Activated CD8-positive, alpha-beta T cell treated with anti-CD3 and anti-CD28 coated beads for 36 hours (primary cell): ENCODE measurements at regions not wholly inside any gene's neighbourhood (a gene's known extent, or its start where the extent isn't known, plus 50 kb on each side); places are given as distances from the start of the nearest gene placed in this dataset.
"Not testable (repeated sequence)": the region's sequence is repeated elsewhere in the genome, so short reads cannot be mapped to it uniquely, and the experiment has no call there.

Experiments used
- ATAC-seq: fragments of 200-7000 bp; cut with Tn5 transposase; one replicate; pipeline ENCODE4 v1.10.0; 2021; ENCODE audit warnings: mild to moderate bottlenecking, moderate library complexity
- CTCF ChIA-PET: fragments of 350-600 bp; sonication (Branson Sonifier 250); formaldehyde crosslinking; loops from one replicate; lab custom pipeline; 2021; ENCODE audit warnings: antibody characterized with exemption; lab: Charles Lee
- POLR2A ChIA-PET: fragments of 350-600 bp; sonication (Branson Sonifier 250); formaldehyde crosslinking; loops from one replicate; lab custom pipeline; 2021; ENCODE audit warnings: antibody characterized with exemption; lab: Charles Lee
- DNase-seq: peaks from one replicate; pipeline ENCODE4 v3.0.0-alpha.2; 2020
- H3K27ac Mint-ChIP-seq: one replicate; pipeline ENCODE4 v1.8.0; 2021; ENCODE audit warnings: mild to moderate bottlenecking, mixed read lengths
- H3K27me3 Mint-ChIP-seq: one replicate; pipeline ENCODE4 v1.8.0; 2021; ENCODE audit warnings: mixed read lengths
- H3K36me3 Mint-ChIP-seq: one replicate; pipeline ENCODE4 v1.8.0; 2021; ENCODE audit warnings: low read depth, mixed read lengths
- H3K4me1 Mint-ChIP-seq: one replicate; pipeline ENCODE4 v1.8.0; 2021; ENCODE audit warnings: low read depth, mixed read lengths
- H3K4me3 Mint-ChIP-seq: one replicate; pipeline ENCODE4 v1.8.0; 2021; ENCODE audit warnings: mild to moderate bottlenecking, moderate library complexity, mixed read lengths
- H3K9me3 Mint-ChIP-seq: one replicate; pipeline ENCODE4 v1.8.0; 2021; ENCODE audit warnings: mixed read lengths
- intact Hi-C: fragments of 100-400 bp; cut with micrococcal nuclease; formaldehyde crosslinking; loops from one replicate; pipeline ENCODE4 v1.10.0; 2022
- TF ChIP-seq, protein P1 (sequence below): fragments of 200-600 bp; IDR thresholded peaks from one replicate; pipeline ENCODE4 v1.8.0; 2022; ENCODE audit warnings: antibody characterized with exemption, mild to moderate bottlenecking

DNA sequence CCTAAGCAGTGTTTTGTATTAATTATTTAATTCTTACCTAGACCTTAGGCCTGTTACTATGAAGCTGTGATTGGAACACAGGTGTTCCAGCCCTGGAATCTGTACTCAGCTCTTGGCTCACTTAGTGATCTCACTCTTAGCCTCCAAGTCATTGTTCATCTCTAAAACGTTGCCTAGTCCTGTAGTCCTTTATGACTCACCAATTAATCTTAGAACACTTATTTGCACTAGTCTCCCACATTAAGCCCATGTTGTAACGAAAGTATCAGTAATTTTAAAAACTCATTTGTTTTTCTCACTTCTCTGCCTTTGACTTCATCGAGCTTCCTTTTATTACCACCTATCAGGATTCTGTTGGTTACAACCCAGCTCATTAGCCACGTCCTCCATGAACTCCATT is 1224.7 kb upstream of the TENM3 start:
- Mint-ChIP-seq H3K4me1 (no peaks in the 10 kb centered on the region), H3K9me3 (peaks cover 10% of the 10 kb centered on the region), H3K27ac (no peak overlapping the region), H3K27me3 (no peaks in the 10 kb centered on the region), H3K4me3 (no peak overlapping the region), H3K36me3 (no peaks in the 10 kb centered on the region)
- DNase-seq: no peak
- intact Hi-C loops: no loop called here
- ChIA-PET CTCF (no interaction called here), POLR2A (no interaction called here)
- TF ChIP-seq, protein P1, sequence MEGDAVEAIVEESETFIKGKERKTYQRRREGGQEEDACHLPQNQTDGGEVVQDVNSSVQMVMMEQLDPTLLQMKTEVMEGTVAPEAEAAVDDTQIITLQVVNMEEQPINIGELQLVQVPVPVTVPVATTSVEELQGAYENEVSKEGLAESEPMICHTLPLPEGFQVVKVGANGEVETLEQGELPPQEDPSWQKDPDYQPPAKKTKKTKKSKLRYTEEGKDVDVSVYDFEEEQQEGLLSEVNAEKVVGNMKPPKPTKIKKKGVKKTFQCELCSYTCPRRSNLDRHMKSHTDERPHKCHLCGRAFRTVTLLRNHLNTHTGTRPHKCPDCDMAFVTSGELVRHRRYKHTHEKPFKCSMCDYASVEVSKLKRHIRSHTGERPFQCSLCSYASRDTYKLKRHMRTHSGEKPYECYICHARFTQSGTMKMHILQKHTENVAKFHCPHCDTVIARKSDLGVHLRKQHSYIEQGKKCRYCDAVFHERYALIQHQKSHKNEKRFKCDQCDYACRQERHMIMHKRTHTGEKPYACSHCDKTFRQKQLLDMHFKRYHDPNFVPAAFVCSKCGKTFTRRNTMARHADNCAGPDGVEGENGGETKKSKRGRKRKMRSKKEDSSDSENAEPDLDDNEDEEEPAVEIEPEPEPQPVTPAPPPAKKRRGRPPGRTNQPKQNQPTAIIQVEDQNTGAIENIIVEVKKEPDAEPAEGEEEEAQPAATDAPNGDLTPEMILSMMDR: no peak
- no peak for ATAC-seq

DNA sequence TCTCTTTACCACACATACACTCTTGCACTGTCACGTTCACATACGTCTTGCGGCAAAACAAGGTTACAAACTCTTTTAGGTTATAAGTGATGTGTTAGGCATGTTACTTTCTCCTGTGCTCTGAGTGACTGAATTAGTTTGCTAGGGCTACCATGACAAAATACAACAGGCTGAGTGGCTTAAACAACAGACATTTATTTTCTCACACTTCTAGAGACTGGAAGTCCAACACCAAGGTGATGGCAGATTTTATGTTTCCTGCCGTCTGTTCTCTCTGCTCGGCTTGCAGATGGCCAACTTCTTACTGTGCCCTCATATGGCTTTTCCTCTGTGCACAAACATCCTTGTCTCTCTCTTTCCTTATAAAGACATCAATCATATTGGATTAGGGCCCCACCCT is 1224.3 kb upstream of the TENM3 start:
- DNase-seq (no peak), ATAC-seq (no peak)
- Mint-ChIP-seq H3K27me3 (no peaks in the 10 kb centered on the region), H3K27ac (no peak overlapping the region), H3K4me1 (no peaks in the 10 kb centered on the region), H3K4me3 (no peak overlapping the region), H3K36me3 (no peaks in the 10 kb centered on the region), H3K9me3 (peaks cover 7% of the 10 kb centered on the region)
- ChIA-PET CTCF (no interaction called here), POLR2A (no interaction called here)
- TF ChIP-seq, protein P1: no peak
- intact Hi-C loops: no loop called here

DNA sequence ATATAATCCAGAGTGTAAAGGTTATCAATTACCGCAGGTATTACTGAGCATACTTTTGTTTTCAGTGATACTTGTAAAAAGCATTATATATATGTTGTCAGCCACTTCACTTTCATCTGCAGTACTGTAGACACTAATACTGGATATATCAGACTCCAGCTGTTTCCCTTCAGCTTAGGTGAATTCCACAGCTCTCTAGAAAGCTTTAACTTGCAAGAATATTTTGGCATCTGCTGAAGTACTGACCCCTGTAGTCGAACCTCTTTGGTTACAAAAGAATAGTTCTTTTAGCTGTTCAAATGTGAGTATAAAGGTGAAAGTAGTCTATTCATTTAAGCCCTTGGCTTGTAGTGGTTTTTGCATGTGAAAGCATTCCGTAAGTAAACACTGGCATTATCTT is 1222.7 kb upstream of the TENM3 start:
- TF ChIP-seq, protein P1: no peak
- H3K9me3 Mint-ChIP-seq: peaks cover 7% of the 10 kb centered on the region
- DNase-seq (no peak), ATAC-seq (no peak)
- no peaks in the 10 kb centered on the region for H3K4me1 Mint-ChIP-seq
- POLR2A ChIA-PET: no interaction called here
- CTCF ChIA-PET: no interaction called here
- H3K4me3 Mint-ChIP-seq: no peak overlapping the region
- intact Hi-C loops: no loop called here
- no peaks in the 10 kb centered on the region for H3K36me3 Mint-ChIP-seq
- no peaks in the 10 kb centered on the region for H3K27me3 Mint-ChIP-seq
- H3K27ac Mint-ChIP-seq: no peak overlapping the region

DNA sequence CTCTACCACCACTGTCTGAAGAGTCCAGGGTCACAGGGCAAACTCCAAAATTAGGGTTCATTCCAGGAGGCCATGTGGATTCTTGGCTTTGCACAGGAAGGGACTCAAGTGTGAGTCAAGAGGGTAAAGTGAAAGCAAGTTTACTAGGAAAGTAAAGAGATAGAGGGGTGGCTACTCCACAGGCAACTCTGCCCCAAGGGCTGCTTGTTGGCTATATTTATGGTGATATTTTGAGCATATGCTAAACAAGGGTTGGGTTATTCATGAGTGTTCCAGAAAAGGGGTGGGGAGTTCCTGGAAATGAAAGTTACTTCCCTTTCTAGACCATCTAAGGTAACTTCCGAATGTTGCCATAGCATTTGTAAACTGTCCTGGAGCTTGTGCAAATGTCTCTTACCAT is 1222.0 kb upstream of the TENM3 start:
- Mint-ChIP-seq H3K27ac (no peak overlapping the region), H3K9me3 (peaks cover 7% of the 10 kb centered on the region), H3K4me1 (no peaks in the 10 kb centered on the region), H3K27me3 (no peaks in the 10 kb centered on the region), H3K4me3 (no peak overlapping the region), H3K36me3 (no peaks in the 10 kb centered on the region)
- TF ChIP-seq, protein P1: no peak
- ChIA-PET CTCF (no interaction called here), POLR2A (no interaction called here)
- ATAC-seq (no peak), DNase-seq (no peak)
- intact Hi-C loops: no loop called here

DNA sequence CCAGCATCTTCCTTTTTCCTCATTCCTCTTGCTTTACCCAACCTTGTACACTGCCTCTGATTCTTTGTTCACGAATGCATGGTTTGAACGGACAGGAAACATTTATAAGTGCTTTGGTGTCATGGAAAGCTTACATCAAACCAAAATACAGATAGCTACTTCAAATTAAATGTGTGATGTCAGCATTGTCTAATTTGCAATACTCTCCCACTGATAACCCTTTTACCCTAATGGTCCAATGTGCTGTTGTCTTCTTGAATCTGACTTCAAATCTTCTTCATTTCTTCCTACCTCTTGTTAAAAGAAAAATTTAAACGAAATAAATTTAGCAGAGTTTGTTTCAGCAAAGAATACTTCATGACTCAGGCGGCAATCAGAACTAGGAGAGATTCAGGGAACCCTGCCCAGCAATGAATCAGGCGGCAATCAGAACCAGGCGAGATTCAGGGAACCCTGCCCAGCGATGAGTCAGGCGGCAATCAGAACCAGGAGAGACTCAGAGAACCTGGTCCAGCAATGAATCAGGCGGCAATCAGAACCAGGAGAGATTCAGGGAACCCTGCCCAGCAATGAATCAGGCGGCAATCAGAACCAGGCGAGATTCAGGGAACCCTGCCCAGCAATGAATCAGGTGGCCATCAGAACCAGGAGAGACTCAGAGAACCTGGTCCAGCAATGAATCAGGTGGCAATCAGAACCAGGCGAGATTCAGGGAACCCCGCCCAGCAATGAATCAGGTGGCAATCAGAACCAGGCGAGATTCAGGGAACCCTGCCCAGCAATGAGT is 1212.9 kb upstream of the TENM3 start:
- H3K27me3 Mint-ChIP-seq, CTCF ChIA-PET, POLR2A ChIA-PET, intact Hi-C loops, DNase-seq, ATAC-seq, H3K4me3 Mint-ChIP-seq, H3K36me3 Mint-ChIP-seq, H3K4me1 Mint-ChIP-seq, H3K27ac Mint-ChIP-seq: not testable (repeated sequence)
- H3K9me3 Mint-ChIP-seq: peaks cover 12% of the 10 kb centered on the region
